Naive B cell (primary cell): ENCODE measurements at regions not wholly inside any gene's neighbourhood (a gene's known extent, or its start where the extent isn't known, plus 50 kb on each side); places are given as distances from the start of the nearest gene placed in this dataset.

ENCODE experiments used
- ATAC-seq, 2 donors: fragments of 150-1000 bp; cut with Tn5 transposase; 2 replicates each; pipeline ENCODE4 v1.10.0; 2021; ENCODE audit warnings: low read depth in 2 of 2, mild to moderate bottlenecking in 2 of 2, moderate library complexity in 2 of 2
- DNase-seq: peaks from one replicate; pipeline ENCODE4 v3.0.0; 2022
- H3K27ac Mint-ChIP-seq, 6 donors: one replicate each; pipeline ENCODE4 v1.8.0; 2020 to 2022; ENCODE audit warnings: mild to moderate bottlenecking in 6 of 6, mixed read lengths in 6 of 6, moderate library complexity in 5 of 6, inconsistent platforms in 2 of 6
- H3K27me3 Mint-ChIP-seq, 3 donors: one replicate each; pipeline ENCODE4 v1.8.0; 2021 to 2022; ENCODE audit warnings: mixed read lengths in 3 of 3, mild to moderate bottlenecking in 1 of 3
- H3K36me3 Mint-ChIP-seq, 2 donors: one replicate each; pipeline ENCODE4 v1.8.0; 2020 to 2022; ENCODE audit warnings: mixed read lengths in 2 of 2, inconsistent platforms in 1 of 2, mild to moderate bottlenecking in 1 of 2
- H3K4me1 Mint-ChIP-seq, 3 donors: one replicate each; pipeline ENCODE4 v1.8.0; 2020 to 2022; ENCODE audit warnings: mixed read lengths in 3 of 3, inconsistent platforms in 1 of 3, mild to moderate bottlenecking in 1 of 3, moderate library complexity in 1 of 3
- H3K4me3 Mint-ChIP-seq, 8 donors: one replicate each; pipeline ENCODE4 v1.8.0; 2020 to 2022; ENCODE audit warnings: mild to moderate bottlenecking in 8 of 8, mixed read lengths in 8 of 8, moderate library complexity in 8 of 8, inconsistent platforms in 2 of 8
- H3K9me3 Mint-ChIP-seq, 7 donors: one replicate each; pipeline ENCODE4 v1.8.0; 2020 to 2022; ENCODE audit warnings: mixed read lengths in 7 of 7, mild to moderate bottlenecking in 5 of 7, inconsistent platforms in 2 of 7, moderate library complexity in 1 of 7

- no peaks in the 10 kb centered on the region for H3K27me3 Mint-ChIP-seq
- ATAC-seq: no peak
- H3K36me3 Mint-ChIP-seq: no peaks in the 10 kb centered on the region
- no peak overlapping the region for H3K27ac Mint-ChIP-seq
- DNase-seq: no peak
- H3K4me3 Mint-ChIP-seq: no peak overlapping the region
- H3K4me1 Mint-ChIP-seq: no peaks in the 10 kb centered on the region
- H3K9me3 Mint-ChIP-seq: peaks cover 0 to 7% (median 1%) of the 10 kb centered on the region in 7 donors
Observed at GRCh38 chr5:136518174-136518573, 152.8 kb upstream of the TRPC7 start.

GRCh38 chr5:136517755-136518154 is 152.4 kb upstream of the TRPC7 start:
- H3K27me3 Mint-ChIP-seq: no peaks in the 10 kb centered on the region
- DNase-seq (no peak), ATAC-seq (no peak)
- H3K27ac Mint-ChIP-seq: no peak overlapping the region
- no peak overlapping the region for H3K4me3 Mint-ChIP-seq
- no peaks in the 10 kb centered on the region for H3K36me3 Mint-ChIP-seq
- peaks cover 0 to 7% (median 1%) of the 10 kb centered on the region in 7 donors for H3K9me3 Mint-ChIP-seq
- H3K4me1 Mint-ChIP-seq: no peaks in the 10 kb centered on the region

GRCh38 chr5:136516637-136517036 is 151.3 kb upstream of the TRPC7 start:
- Mint-ChIP-seq H3K4me3 (no peak overlapping the region), H3K9me3 (peaks cover 0 to 7% (median 3%) of the 10 kb centered on the region in 7 donors), H3K27me3 (no peaks in the 10 kb centered on the region), H3K36me3 (no peaks in the 10 kb centered on the region), H3K27ac (no peak overlapping the region), H3K4me1 (no peaks in the 10 kb centered on the region)
- ATAC-seq: no peak
- no peak for DNase-seq

- Mint-ChIP-seq H3K27me3 (no peaks in the 10 kb centered on the region), H3K27ac (no peak overlapping the region), H3K36me3 (no peaks in the 10 kb centered on the region), H3K4me1 (no peaks in the 10 kb centered on the region), H3K9me3 (peaks cover 0 to 7% (median 2%) of the 10 kb centered on the region in 7 donors), H3K4me3 (no peak overlapping the region)
- ATAC-seq: no peak
- no peak for DNase-seq
Observed at GRCh38 chr5:136513430-136513829, 148.1 kb upstream of the TRPC7 start.

- DNase-seq (no peak), ATAC-seq (no peak)
- no peaks in the 10 kb centered on the region for H3K4me1 Mint-ChIP-seq
- peaks cover 0 to 12% (median 2%) of the 10 kb centered on the region in 7 donors for H3K9me3 Mint-ChIP-seq
- no peaks in the 10 kb centered on the region for H3K27me3 Mint-ChIP-seq
- H3K36me3 Mint-ChIP-seq: no peaks in the 10 kb centered on the region
- H3K27ac Mint-ChIP-seq: no peak overlapping the region
- H3K4me3 Mint-ChIP-seq: no peak overlapping the region
Observed at GRCh38 chr5:136511046-136511445, 145.7 kb upstream of the TRPC7 start.

GRCh38 chr5:136510481-136510880 is 145.1 kb upstream of the TRPC7 start:
- H3K4me3 Mint-ChIP-seq: no peak overlapping the region
- no peaks in the 10 kb centered on the region for H3K36me3 Mint-ChIP-seq
- H3K27me3 Mint-ChIP-seq: no peaks in the 10 kb centered on the region
- H3K27ac Mint-ChIP-seq: no peak overlapping the region
- DNase-seq (no peak), ATAC-seq (no peak)
- peaks cover 0 to 12% (median 2%) of the 10 kb centered on the region in 7 donors for H3K9me3 Mint-ChIP-seq
- no peaks in the 10 kb centered on the region for H3K4me1 Mint-ChIP-seq

GRCh38 chr5:136506131-136506530 is 140.8 kb upstream of the TRPC7 start:
- no peak for DNase-seq
- Mint-ChIP-seq H3K27me3 (no peaks in the 10 kb centered on the region), H3K4me1 (no peaks in the 10 kb centered on the region), H3K9me3 (peaks cover 0 to 7% (median 2%) of the 10 kb centered on the region in 7 donors), H3K4me3 (no peak overlapping the region), H3K36me3 (no peaks in the 10 kb centered on the region), H3K27ac (no peak overlapping the region)
- ATAC-seq: no peak

GRCh38 chr5:136501133-136501532 is 135.8 kb upstream of the TRPC7 start:
- Mint-ChIP-seq H3K27ac (no peak overlapping the region), H3K9me3 (peaks cover 6 to 29% (median 11%) of the 10 kb centered on the region in 7 donors), H3K36me3 (no peaks in the 10 kb centered on the region), H3K4me3 (no peak overlapping the region), H3K4me1 (no peaks in the 10 kb centered on the region), H3K27me3 (no peaks in the 10 kb centered on the region)
- DNase-seq (no peak), ATAC-seq (no peak)

GRCh38 chr5:136492587-136492986 is 127.2 kb upstream of the TRPC7 start:
- Mint-ChIP-seq H3K4me3 (no peak overlapping the region), H3K27me3 (no peaks in the 10 kb centered on the region)

GRCh38 chr5:136491806-136492205 is 126.5 kb upstream of the TRPC7 start:
- no peak for DNase-seq
- Mint-ChIP-seq H3K27ac (no peak overlapping the region), H3K9me3 (peaks cover 0 to 11% (median 4%) of the 10 kb centered on the region in 7 donors), H3K36me3 (no peaks in the 10 kb centered on the region), H3K27me3 (no peaks in the 10 kb centered on the region), H3K4me1 (no peaks in the 10 kb centered on the region), H3K4me3 (no peak overlapping the region)
- no peak for ATAC-seq

More at GRCh38 chr5:136492587-136492986, 127.2 kb upstream of the TRPC7 start:
- Mint-ChIP-seq H3K4me1 (no peaks in the 10 kb centered on the region), H3K9me3 (peaks cover 0 to 16% (median 10%) of the 10 kb centered on the region in 7 donors), H3K27ac (no peak overlapping the region), H3K36me3 (no peaks in the 10 kb centered on the region)
- no peak for ATAC-seq
- DNase-seq: no peak

- Mint-ChIP-seq H3K27me3 (no peaks in the 10 kb centered on the region), H3K9me3 (peaks cover 0 to 6% (median 2%) of the 10 kb centered on the region in 7 donors), H3K4me3 (no peak overlapping the region), H3K27ac (no peak overlapping the region), H3K4me1 (no peaks in the 10 kb centered on the region), H3K36me3 (no peaks in the 10 kb centered on the region)
- ATAC-seq (no peak), DNase-seq (no peak)
Observed at GRCh38 chr5:136484808-136485325, 119.5 kb upstream of the TRPC7 start.

GRCh38 chr5:136482206-136482605 is 116.9 kb upstream of the TRPC7 start:
- no peaks in the 10 kb centered on the region for H3K4me1 Mint-ChIP-seq
- ATAC-seq (no peak), DNase-seq (no peak)
- no peaks in the 10 kb centered on the region for H3K36me3 Mint-ChIP-seq
- peaks cover 0 to 6% (median 2%) of the 10 kb centered on the region in 7 donors for H3K9me3 Mint-ChIP-seq
- no peak overlapping the region for H3K4me3 Mint-ChIP-seq
- H3K27me3 Mint-ChIP-seq: no peaks in the 10 kb centered on the region
- no peak overlapping the region for H3K27ac Mint-ChIP-seq

- Mint-ChIP-seq H3K4me1 (no peaks in the 10 kb centered on the region), H3K36me3 (no peaks in the 10 kb centered on the region)
Observed at GRCh38 chr5:136474466-136474865, 109.1 kb upstream of the TRPC7 start.

GRCh38 chr5:136467632-136468031 is 102.3 kb upstream of the TRPC7 start:
- DNase-seq: no peak
- Mint-ChIP-seq H3K4me3 (no peak overlapping the region), H3K4me1 (no peaks in the 10 kb centered on the region), H3K36me3 (no peaks in the 10 kb centered on the region), H3K27ac (no peak overlapping the region), H3K9me3 (peaks cover 0 to 4% (median under 1%) of the 10 kb centered on the region in 7 donors), H3K27me3 (no peaks in the 10 kb centered on the region)
- no peak for ATAC-seq

More at GRCh38 chr5:136474466-136474865, 109.1 kb upstream of the TRPC7 start:
- ATAC-seq: no peak
- no peak for DNase-seq
- H3K4me3 Mint-ChIP-seq: no peak overlapping the region
- H3K9me3 Mint-ChIP-seq: peaks cover 0 to 16% (median 5%) of the 10 kb centered on the region in 7 donors
- no peaks in the 10 kb centered on the region for H3K27me3 Mint-ChIP-seq
- no peak overlapping the region for H3K27ac Mint-ChIP-seq

GRCh38 chr5:136466041-136466415 is 100.7 kb upstream of the TRPC7 start:
- Mint-ChIP-seq H3K27me3 (no peaks in the 10 kb centered on the region), H3K4me1 (no peaks in the 10 kb centered on the region), H3K27ac (no peak overlapping the region), H3K4me3 (no peak overlapping the region), H3K9me3 (peaks cover 0 to 7% (median 2%) of the 10 kb centered on the region in 7 donors), H3K36me3 (no peaks in the 10 kb centered on the region)
- DNase-seq (no peak), ATAC-seq (no peak)
